HFFc6 (cell line): ENCODE measurements at regions not wholly inside any gene's neighbourhood (a gene's known extent, or its start where the extent isn't known, plus 50 kb on each side); places are given as distances from the start of the nearest gene placed in this dataset.

ENCODE experiments used
- DNase-seq: peaks from one replicate; pipeline ENCODE4 v3.0.0-alpha.2; 2018
- H3K27ac Mint-ChIP-seq: 2 replicates; pipeline ENCODE4 v1.8.0; 2020; ENCODE audit warnings: mild to moderate bottlenecking, mixed read lengths
- H3K27me3 Mint-ChIP-seq: 2 replicates; pipeline ENCODE4 v1.8.0; 2021; ENCODE audit warnings: mild to moderate bottlenecking, moderate library complexity, mixed read lengths; ENCODE audit not compliant: insufficient read depth
- H3K36me3 Mint-ChIP-seq: 2 replicates; pipeline ENCODE4 v1.8.0; 2021; ENCODE audit warnings: low read depth, mixed read lengths
- H3K4me1 Mint-ChIP-seq: 2 replicates; pipeline ENCODE4 v1.8.0; 2020; ENCODE audit warnings: low read depth, mixed read lengths
- H3K4me3 Mint-ChIP-seq: 2 replicates; pipeline ENCODE4 v1.8.0; 2020; ENCODE audit warnings: mild to moderate bottlenecking, moderate library complexity, mixed read lengths
- H3K9me3 Mint-ChIP-seq: 2 replicates; pipeline ENCODE4 v1.8.0; 2020; ENCODE audit warnings: mild to moderate bottlenecking, mixed read lengths
- CTCF ChIP-seq: fragments of 200-600 bp; sonication (generic); IDR thresholded peaks from 2 replicates; pipeline ENCODE4 v1.5.0; 2021; ENCODE audit warnings: antibody characterized with exemption, mild to moderate bottlenecking

- H3K27ac Mint-ChIP-seq = no peak overlapping the region
- no peaks in the 10 kb centered on the region for H3K4me1 Mint-ChIP-seq
- DNase-seq = no peak
- H3K27me3 Mint-ChIP-seq = peaks cover 2% of the 10 kb centered on the region; the same call in 1 of the 2 replicates
- no peak overlapping the region for H3K4me3 Mint-ChIP-seq
- H3K36me3 Mint-ChIP-seq = no peaks in the 10 kb centered on the region
- TF ChIP-seq CTCF = no peak
- peaks cover 6% of the 10 kb centered on the region; the same call in 1 of the 2 replicates for H3K9me3 Mint-ChIP-seq
Observed at GRCh38 chr17:72049914-72050313, 70.9 kb upstream of the SOX9 start.

GRCh38 chr17:72053036-72053435, 67.8 kb upstream of the SOX9 start:
- Mint-ChIP-seq H3K27me3 (peaks cover 7% of the 10 kb centered on the region; the same call in 1 of the 2 replicates), H3K27ac (no peak overlapping the region), H3K4me3 (no peak overlapping the region; the same call in 1 of the 2 replicates), H3K9me3 (peaks cover 6% of the 10 kb centered on the region; the same call in 1 of the 2 replicates), H3K36me3 (no peaks in the 10 kb centered on the region), H3K4me1 (no peaks in the 10 kb centered on the region)
- TF ChIP-seq CTCF = no peak
- no peak for DNase-seq

- no peak for DNase-seq
- Mint-ChIP-seq H3K36me3 (no peaks in the 10 kb centered on the region), H3K4me1 (no peaks in the 10 kb centered on the region), H3K27me3 (peaks cover 9% of the 10 kb centered on the region; the same call in 1 of the 2 replicates), H3K27ac (no peak overlapping the region), H3K9me3 (peaks cover 6% of the 10 kb centered on the region; the same call in 1 of the 2 replicates), H3K4me3 (no peak overlapping the region)
- TF ChIP-seq CTCF = no peak
Observed at GRCh38 chr17:72053449-72053848, 67.4 kb upstream of the SOX9 start.

- Mint-ChIP-seq H3K27ac (no peak overlapping the region), H3K36me3 (no peaks in the 10 kb centered on the region), H3K4me1 (no peaks in the 10 kb centered on the region), H3K4me3 (no peak overlapping the region), H3K27me3 (peaks cover 11% of the 10 kb centered on the region; the same call in 1 of the 2 replicates), H3K9me3 (no peaks in the 10 kb centered on the region)
- no peak for DNase-seq
- no peak for TF ChIP-seq CTCF
Observed at GRCh38 chr17:72056155-72056554, 64.7 kb upstream of the SOX9 start.

GRCh38 chr17:72056727-72057290, 64.0 kb upstream of the SOX9 start:
- DNase-seq = no peak
- Mint-ChIP-seq H3K4me3 (no peak overlapping the region), H3K4me1 (no peaks in the 10 kb centered on the region), H3K27ac (no peak overlapping the region), H3K27me3 (peaks cover 11% of the 10 kb centered on the region; the same call in 1 of the 2 replicates), H3K9me3 (no peaks in the 10 kb centered on the region), H3K36me3 (no peaks in the 10 kb centered on the region)
- TF ChIP-seq CTCF = no peak
